HFFc6 (cell line): ENCODE measurements at regions not wholly inside any gene's neighbourhood (a gene's known extent, or its start where the extent isn't known, plus 50 kb on each side); places are given as distances from the start of the nearest gene placed in this dataset.
A peak's percentile ranks its signal among the peaks of the same experiment; 100 is the strongest.

Source experiments
- DNase-seq: peaks from one replicate; pipeline ENCODE4 v3.0.0-alpha.2; 2018
- H3K27ac Mint-ChIP-seq: 2 replicates; pipeline ENCODE4 v1.8.0; 2020; ENCODE audit warnings: mild to moderate bottlenecking, mixed read lengths
- H3K27me3 Mint-ChIP-seq: 2 replicates; pipeline ENCODE4 v1.8.0; 2021; ENCODE audit warnings: mild to moderate bottlenecking, moderate library complexity, mixed read lengths; ENCODE audit not compliant: insufficient read depth
- H3K36me3 Mint-ChIP-seq: 2 replicates; pipeline ENCODE4 v1.8.0; 2021; ENCODE audit warnings: low read depth, mixed read lengths
- H3K4me1 Mint-ChIP-seq: 2 replicates; pipeline ENCODE4 v1.8.0; 2020; ENCODE audit warnings: low read depth, mixed read lengths
- H3K4me3 Mint-ChIP-seq: 2 replicates; pipeline ENCODE4 v1.8.0; 2020; ENCODE audit warnings: mild to moderate bottlenecking, moderate library complexity, mixed read lengths
- H3K9me3 Mint-ChIP-seq: 2 replicates; pipeline ENCODE4 v1.8.0; 2020; ENCODE audit warnings: mild to moderate bottlenecking, mixed read lengths
- CTCF ChIP-seq: fragments of 200-600 bp; sonication (generic); IDR thresholded peaks from 2 replicates; pipeline ENCODE4 v1.5.0; 2021; ENCODE audit warnings: antibody characterized with exemption, mild to moderate bottlenecking

GRCh38 chr7:79789584-79790345 lies 336.3 kb upstream of the MAGI2 start:
- peak; percentile 57 for DNase-seq
- no peak for TF ChIP-seq CTCF
- no peaks in the 10 kb centered on the region for H3K9me3 Mint-ChIP-seq
- peaks cover 7% of the 10 kb centered on the region; the same call in 1 of the 2 replicates for H3K36me3 Mint-ChIP-seq
- peak overlapping the region; percentile 10 for H3K4me3 Mint-ChIP-seq
- peak overlapping the region; percentile 29; the same call in 1 of the 2 replicates for H3K27ac Mint-ChIP-seq
- peaks cover 40% of the 10 kb centered on the region for H3K4me1 Mint-ChIP-seq
- H3K27me3 Mint-ChIP-seq: no peaks in the 10 kb centered on the region; the same call in 1 of the 2 replicates

GRCh38 chr7:79787623-79788022 lies 334.2 kb upstream of the MAGI2 start:
- H3K36me3 Mint-ChIP-seq: peaks cover 14% of the 10 kb centered on the region
- H3K9me3 Mint-ChIP-seq: peaks cover 9% of the 10 kb centered on the region; the same call in 1 of the 2 replicates
- no peaks in the 10 kb centered on the region; the same call in 1 of the 2 replicates for H3K27me3 Mint-ChIP-seq
- no peak overlapping the region for H3K27ac Mint-ChIP-seq
- TF ChIP-seq CTCF: no peak
- DNase-seq: no peak
- no peak overlapping the region for H3K4me3 Mint-ChIP-seq
- H3K4me1 Mint-ChIP-seq: peaks cover 40% of the 10 kb centered on the region

- no peaks in the 10 kb centered on the region; the same call in 1 of the 2 replicates for H3K27me3 Mint-ChIP-seq
- no peak overlapping the region for H3K4me3 Mint-ChIP-seq
- H3K4me1 Mint-ChIP-seq: peaks cover 42% of the 10 kb centered on the region
- peaks cover 14% of the 10 kb centered on the region for H3K36me3 Mint-ChIP-seq
- DNase-seq: no peak
- no peak for TF ChIP-seq CTCF
- H3K27ac Mint-ChIP-seq: no peak overlapping the region
- peaks cover 9% of the 10 kb centered on the region; the same call in 1 of the 2 replicates for H3K9me3 Mint-ChIP-seq
Observed at GRCh38 chr7:79787096-79787495, 333.6 kb upstream of the MAGI2 start.

- peaks cover 14% of the 10 kb centered on the region for H3K36me3 Mint-ChIP-seq
- H3K27ac Mint-ChIP-seq: no peak overlapping the region
Observed at GRCh38 chr7:79786187-79786586, 332.7 kb upstream of the MAGI2 start.

GRCh38 chr7:79785556-79785955 lies 332.1 kb upstream of the MAGI2 start:
- TF ChIP-seq CTCF: no peak
- H3K4me1 Mint-ChIP-seq: peaks cover 46% of the 10 kb centered on the region
- no peak for DNase-seq
- no peaks in the 10 kb centered on the region; the same call in 1 of the 2 replicates for H3K27me3 Mint-ChIP-seq
- peaks cover 9% of the 10 kb centered on the region; the same call in 1 of the 2 replicates for H3K9me3 Mint-ChIP-seq
- H3K27ac Mint-ChIP-seq: no peak overlapping the region
- peaks cover 11% of the 10 kb centered on the region for H3K36me3 Mint-ChIP-seq
- no peak overlapping the region for H3K4me3 Mint-ChIP-seq

More at GRCh38 chr7:79786187-79786586, 332.7 kb upstream of the MAGI2 start:
- Mint-ChIP-seq H3K9me3 (peaks cover 9% of the 10 kb centered on the region; the same call in 1 of the 2 replicates), H3K4me1 (peaks cover 50% of the 10 kb centered on the region), H3K27me3 (no peaks in the 10 kb centered on the region; the same call in 1 of the 2 replicates), H3K4me3 (no peak overlapping the region)
- no peak for DNase-seq
- TF ChIP-seq CTCF: no peak
